Activated T-helper 1 cell treated with anti-CD3 and anti-CD28 coated beads, Interleukin-12 subunit alpha, Interleukin-12 subunit beta, Interleukin-2, Interleukin-4 antibody, amounts not matched to agents 30 ng/mL and 10 ng/mL and 1 ng/mL, durations not matched to agents 14 hours and 24 hours and 36 hours (primary cell): ENCODE measurements at regions not wholly inside any gene's neighbourhood (a gene's known extent, or its start where the extent isn't known, plus 50 kb on each side); places are given as distances from the start of the nearest gene placed in this dataset.

Experiments
- DNase-seq: peaks from one replicate; pipeline ENCODE4 v3.0.0; 2021; ENCODE audit warnings: low spot score
- H3K27ac Mint-ChIP-seq: one replicate; pipeline ENCODE4 v1.8.0; 2021; ENCODE audit warnings: mild to moderate bottlenecking, mixed read lengths
- H3K27me3 Mint-ChIP-seq: one replicate; pipeline ENCODE4 v1.8.0; 2022; ENCODE audit warnings: mild to moderate bottlenecking, moderate library complexity, mixed read lengths; ENCODE audit not compliant: insufficient read depth
- H3K36me3 Mint-ChIP-seq: one replicate; pipeline ENCODE4 v1.8.0; 2021; ENCODE audit warnings: low read depth, mixed read lengths
- H3K4me1 Mint-ChIP-seq: one replicate; pipeline ENCODE4 v1.8.0; 2021; ENCODE audit warnings: low read depth, mixed read lengths
- H3K4me3 Mint-ChIP-seq: one replicate; pipeline ENCODE4 v1.8.0; 2021; ENCODE audit warnings: mild to moderate bottlenecking, moderate library complexity, mixed read lengths
- H3K9me3 Mint-ChIP-seq: one replicate; pipeline ENCODE4 v1.8.0; 2021; ENCODE audit warnings: mixed read lengths
- intact Hi-C: fragments of 100-400 bp; cut with micrococcal nuclease; formaldehyde crosslinking; loops from one replicate; pipeline ENCODE4 v1.15.1; 2024

DNA sequence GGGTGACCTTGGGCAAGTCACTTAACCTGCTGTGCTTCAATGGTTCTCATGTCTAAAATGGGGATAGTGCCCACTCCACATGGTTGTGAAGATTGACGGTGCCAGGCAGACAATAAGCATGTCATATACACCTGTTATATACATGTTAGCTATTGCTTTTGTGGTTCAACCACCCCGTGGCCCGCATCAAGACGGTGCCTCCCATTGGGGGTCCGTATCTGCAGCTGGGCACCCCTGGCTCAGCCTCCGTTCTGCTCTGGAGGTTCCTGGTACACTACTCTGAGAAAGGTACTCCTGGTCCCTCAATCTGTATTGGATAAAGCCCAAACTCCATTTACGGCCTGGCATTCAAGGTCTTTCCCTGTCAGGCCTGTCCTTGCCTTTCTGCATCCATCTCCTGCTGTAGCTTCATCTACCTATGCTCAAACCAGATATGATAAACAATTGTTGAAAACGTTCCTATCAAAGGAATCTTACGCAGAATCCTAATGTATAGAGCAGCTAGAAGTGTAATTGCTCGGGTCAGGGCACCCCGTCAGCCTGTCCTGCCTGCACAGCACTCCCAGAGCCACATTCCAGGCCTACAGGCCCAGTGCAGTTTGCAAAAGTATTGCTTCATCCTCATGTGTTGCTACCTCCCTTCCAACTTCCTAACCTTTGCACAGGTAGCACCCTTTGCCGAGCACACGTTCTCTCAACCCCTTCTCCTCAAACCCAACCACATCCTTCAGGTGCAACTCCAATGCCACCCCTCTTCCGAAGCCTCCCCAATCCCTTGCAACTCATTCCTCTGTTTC lies 194.9 kb downstream of the BCR start:
- H3K27ac Mint-ChIP-seq = no peak overlapping the region
- intact Hi-C loops = no loop called here
- H3K4me3 Mint-ChIP-seq = no peak overlapping the region
- no peaks in the 10 kb centered on the region for H3K36me3 Mint-ChIP-seq
- no peaks in the 10 kb centered on the region for H3K9me3 Mint-ChIP-seq
- H3K4me1 Mint-ChIP-seq = no peaks in the 10 kb centered on the region
- no peak for DNase-seq
- peaks cover 5% of the 10 kb centered on the region for H3K27me3 Mint-ChIP-seq

DNA sequence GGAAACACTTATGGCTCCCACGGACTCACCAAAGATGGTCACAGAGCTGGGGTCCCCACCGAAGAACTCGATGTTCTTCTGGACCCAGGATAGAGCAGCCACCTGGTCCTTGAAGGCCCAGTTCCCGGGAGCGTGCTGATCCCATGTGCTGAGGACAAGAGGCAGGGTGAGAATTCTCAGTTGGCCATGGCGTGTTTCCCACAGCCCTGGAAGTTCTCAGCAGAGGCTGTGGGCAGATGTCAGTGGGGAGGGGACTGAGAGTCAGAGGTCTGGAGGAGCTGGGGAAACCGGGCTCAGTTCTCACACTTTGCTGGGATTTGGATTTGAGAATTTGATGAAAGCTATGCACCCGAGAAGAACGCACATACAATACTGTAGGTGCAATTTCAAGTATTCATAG lies 193.3 kb downstream of the BCR start:
- H3K36me3 Mint-ChIP-seq = no peaks in the 10 kb centered on the region
- H3K27ac Mint-ChIP-seq = no peak overlapping the region
- H3K9me3 Mint-ChIP-seq = no peaks in the 10 kb centered on the region
- intact Hi-C loops = no loop called here
- peaks cover 9% of the 10 kb centered on the region for H3K27me3 Mint-ChIP-seq
- no peaks in the 10 kb centered on the region for H3K4me1 Mint-ChIP-seq
- DNase-seq = no peak
- no peak overlapping the region for H3K4me3 Mint-ChIP-seq

- Mint-ChIP-seq H3K27ac (no peak overlapping the region), H3K36me3 (no peaks in the 10 kb centered on the region), H3K4me1 (no peaks in the 10 kb centered on the region), H3K9me3 (no peaks in the 10 kb centered on the region), H3K27me3 (peaks cover 19% of the 10 kb centered on the region), H3K4me3 (no peak overlapping the region)
- intact Hi-C loops = no loop called here
- no peak for DNase-seq
Observed at GRCh38 chr22:23370251-23370650, 189.9 kb downstream of the BCR start.

- H3K36me3 Mint-ChIP-seq = no peaks in the 10 kb centered on the region
- no peak overlapping the region for H3K27ac Mint-ChIP-seq
- H3K4me3 Mint-ChIP-seq = no peak overlapping the region
- peaks cover 19% of the 10 kb centered on the region for H3K27me3 Mint-ChIP-seq
- no peaks in the 10 kb centered on the region for H3K9me3 Mint-ChIP-seq
- intact Hi-C loops = no loop called here
- no peak for DNase-seq
- no peaks in the 10 kb centered on the region for H3K4me1 Mint-ChIP-seq
Observed at GRCh38 chr22:23369054-23369685, 188.9 kb downstream of the BCR start.
